GM19452 (cell line): ENCODE measurements at regions not wholly inside any gene's neighbourhood (a gene's known extent, or its start where the extent isn't known, plus 50 kb on each side); places are given as distances from the start of the nearest gene placed in this dataset.

Experiments used
- ATAC-seq: cut with Tn5 transposase; IDR thresholded peaks from one replicate; pipeline ENCODE4 v1.9.1; 2021; ENCODE audit not compliant: unreplicated experiment

DNA sequence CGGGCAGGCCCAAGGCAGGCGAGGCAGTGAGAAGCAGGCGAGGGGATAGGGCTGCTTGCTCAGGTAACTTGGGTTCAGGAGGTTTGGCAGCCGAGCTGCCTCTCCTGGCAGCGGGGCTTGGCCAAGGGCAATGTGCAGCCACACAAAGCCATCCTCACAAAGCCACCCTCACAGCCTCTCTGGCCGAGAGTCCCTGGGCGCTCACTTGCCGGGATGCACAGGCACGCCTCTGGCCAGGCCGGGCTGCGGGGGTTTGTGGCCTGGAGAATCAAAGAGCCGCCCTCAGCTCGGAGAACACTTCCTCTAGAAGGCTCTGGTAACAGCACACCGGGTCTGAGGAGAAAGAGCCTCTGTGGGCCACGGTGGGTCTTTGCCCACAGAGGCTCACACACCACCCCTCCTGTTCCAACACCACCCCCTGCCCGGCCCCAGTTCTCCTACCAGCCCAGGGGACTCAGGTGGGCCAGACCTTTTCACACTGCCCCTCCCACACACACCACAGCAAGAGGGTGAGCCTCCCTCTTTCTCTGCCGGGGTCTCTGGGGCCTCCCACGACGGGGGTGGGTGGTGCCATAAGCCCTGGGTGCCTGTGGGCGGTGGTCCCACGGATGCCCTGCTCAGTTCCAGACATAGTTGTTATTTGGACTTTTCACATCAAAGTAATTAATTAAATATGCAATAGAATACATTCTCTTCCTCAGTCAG is 186.9 kb downstream of the ZFP36L2 start:
- no peak for ATAC-seq

DNA sequence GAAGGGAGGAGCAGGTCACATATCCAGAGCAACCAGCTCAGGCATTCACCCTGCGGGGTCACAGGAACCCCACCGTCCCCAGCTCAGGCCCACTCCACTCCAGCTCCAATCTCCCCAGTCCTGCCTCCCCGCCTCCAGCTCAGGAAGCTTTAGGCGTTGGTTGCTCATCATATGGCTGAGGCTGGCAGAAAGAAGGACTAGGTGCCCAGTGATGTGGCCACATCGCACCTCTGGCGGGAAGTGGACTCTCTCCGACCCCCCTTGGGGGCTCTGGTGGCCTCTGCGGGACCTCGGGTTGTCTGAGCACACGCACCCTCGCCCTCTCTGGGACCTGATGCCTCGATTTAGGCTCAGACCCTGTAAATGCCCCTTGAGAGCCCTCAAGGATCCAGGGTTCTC is 187.7 kb downstream of the ZFP36L2 start:
- ATAC-seq = no peak

DNA sequence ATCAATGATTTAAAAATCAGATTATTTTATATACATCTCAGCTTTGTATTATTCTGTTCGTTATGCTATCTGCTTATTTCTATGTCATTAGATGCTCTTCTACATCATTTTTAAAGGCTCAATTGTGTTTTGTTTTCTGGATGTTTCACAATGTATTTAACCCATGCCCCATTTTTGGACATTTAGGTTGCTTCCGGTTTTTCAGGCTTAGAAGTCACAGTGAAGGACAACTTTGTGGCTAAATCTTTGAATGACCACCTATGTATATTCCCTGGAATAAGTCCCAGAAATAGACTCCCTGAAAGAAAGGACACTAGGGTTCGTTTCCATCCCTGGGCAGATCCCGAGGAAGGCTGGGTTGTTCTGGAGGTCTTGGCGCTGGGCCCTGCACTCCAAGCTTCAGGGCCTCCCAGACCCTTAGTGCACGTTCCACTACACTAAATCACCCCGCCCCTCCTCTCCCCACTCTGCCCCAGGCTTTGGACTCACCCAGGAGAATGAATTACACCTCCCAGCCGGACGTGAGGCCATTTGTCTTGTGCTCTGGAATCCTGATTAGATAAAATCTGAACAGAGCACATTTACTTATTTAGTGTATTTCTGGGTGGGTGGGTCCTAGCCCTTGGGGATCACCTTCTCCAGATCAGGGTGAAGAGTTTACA is 188.2 kb downstream of the ZFP36L2 start:
- ATAC-seq = no peak

DNA sequence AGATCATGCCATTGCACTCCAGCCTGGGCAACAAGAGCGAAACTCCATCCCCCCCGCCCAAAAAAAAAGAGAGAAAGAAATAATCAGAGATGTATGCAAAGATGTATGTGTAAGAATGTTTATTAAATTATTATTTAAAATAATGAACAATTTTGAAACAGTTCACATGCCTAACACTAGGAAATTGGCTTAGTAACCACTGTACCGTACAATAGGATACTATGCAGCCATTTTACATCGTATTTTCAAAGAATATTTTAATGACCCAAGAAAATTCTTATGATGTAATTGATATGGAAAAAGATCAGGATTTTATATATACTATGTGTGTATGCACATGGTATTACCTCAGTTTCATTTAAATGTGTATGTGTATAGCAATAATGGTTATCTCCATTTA is 190.5 kb downstream of the ZFP36L2 start:
- no peak for ATAC-seq

DNA sequence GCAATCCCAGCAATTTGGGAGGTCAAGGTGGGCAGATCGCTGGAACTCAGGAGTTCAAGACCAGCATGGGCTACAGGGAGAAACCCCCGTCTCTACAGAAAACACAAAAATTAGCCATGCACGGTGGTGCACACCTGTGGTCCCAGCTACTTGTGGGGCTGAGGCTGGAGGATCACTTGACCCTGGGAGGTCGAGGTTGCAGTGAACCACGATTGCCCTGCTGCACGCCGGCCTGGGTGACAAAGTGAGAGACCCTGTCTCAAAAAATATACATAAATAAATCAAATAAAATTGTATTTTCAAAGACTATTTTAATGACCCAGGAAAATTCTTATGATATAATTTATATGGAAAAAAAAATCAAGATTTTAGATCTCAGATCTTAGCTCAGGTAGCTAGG is 191.5 kb downstream of the ZFP36L2 start:
- ATAC-seq = no peak

DNA sequence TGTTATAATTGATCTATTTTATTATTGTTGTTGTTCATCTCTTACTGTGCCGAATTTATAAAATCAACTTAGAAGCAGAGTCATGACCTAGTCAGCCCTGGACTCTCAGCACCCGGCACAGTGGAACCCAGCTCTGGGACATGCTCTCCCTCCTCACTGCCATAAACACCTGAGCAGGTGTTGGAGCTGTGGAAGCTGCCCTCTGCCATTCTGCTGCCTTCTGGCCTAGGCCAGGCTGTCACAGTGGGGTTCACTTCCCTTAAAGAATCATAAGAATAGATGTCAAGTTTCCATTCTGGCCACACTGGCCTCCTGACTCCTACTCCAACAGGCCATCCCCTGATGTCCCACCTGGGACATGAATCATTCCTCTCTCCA is 192.2 kb downstream of the ZFP36L2 start:
- ATAC-seq = no peak

DNA sequence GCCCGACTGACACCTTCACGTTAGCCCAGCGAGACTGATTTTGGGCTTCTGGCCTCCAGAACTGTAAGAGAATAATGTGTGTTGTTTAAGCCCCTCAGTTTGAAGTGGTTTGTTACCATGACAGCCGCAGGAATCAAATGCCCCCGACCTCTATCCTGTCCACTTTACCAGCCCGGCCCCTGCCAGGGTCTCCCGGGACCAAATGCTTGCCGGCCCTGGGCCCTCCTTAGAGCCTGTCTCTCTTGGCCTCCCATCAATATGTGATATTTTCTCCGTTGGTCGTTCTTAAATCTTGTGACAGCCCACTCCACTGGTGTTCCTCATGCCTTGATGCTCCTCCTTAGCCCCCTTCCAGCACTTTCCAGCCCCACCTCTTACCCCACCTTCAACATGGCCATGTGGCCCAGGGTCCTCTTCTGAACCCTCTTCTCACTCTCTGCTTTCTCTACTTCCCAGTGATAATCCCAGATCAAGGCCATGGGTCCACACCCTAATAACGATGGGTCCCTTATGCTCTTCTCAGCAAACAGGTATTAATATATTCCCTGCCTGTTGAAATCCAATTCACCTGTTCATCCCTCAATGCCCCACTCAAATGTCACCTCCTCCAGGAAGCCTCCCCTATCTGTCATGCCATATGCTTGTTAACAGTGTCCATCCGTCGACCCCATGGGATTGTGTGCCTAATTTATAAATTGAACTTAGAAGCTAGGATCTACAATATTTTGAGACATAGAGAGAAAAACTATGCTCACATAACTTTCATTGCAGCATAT is 192.8 kb downstream of the ZFP36L2 start:
- ATAC-seq = no peak

DNA sequence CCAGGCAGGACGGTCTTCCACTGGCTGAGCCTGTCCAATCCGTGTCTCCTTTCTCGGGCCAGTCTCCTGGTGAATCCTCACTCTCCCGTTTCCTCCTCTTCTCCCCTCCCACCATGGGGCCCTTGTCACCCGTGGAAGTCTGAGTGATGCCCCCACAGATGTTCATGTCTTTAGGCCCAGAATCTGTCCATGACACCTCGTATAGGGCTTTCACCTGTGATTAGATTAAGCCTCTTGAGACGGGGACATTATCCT is 193.5 kb downstream of the ZFP36L2 start:
- no peak for ATAC-seq

DNA sequence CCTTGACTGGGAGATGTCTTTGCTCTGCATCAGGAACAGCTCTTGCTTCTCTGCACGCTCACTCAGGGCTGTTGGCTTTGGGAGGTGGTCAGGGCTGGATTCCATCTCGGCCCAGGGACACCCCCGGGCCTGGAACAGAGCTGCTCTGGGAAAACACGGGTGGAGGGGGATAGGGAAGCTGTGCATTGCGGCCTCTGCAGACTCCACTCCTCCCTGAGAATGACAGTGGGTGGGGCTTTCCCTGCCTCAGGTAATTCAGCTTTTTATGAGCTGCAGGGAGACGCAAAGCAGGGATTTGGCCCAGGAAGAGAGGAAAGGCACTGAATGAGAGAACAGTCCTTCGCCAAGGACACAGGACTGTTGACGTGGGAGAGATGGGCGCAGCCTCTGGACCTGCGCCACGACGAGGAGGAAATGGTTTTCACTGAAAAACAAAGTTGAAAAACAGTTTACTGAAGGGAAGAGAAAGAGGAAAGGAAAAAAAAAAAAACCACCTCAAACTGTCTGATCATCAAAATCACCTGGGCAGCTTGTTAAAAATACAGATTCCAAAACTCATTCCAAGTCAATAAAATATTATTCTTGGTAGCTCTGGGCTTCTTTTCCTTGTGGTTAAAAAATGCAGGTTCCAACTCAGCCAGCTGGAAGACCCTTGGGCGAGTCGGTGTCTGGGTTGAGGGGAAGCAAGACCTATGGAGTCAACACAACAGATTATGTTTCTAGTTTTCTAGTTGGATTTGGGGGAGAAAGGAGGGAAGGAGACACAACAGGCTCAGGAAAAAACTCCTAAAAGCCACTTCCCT is 194.0 kb downstream of the ZFP36L2 start:
- no peak for ATAC-seq

DNA sequence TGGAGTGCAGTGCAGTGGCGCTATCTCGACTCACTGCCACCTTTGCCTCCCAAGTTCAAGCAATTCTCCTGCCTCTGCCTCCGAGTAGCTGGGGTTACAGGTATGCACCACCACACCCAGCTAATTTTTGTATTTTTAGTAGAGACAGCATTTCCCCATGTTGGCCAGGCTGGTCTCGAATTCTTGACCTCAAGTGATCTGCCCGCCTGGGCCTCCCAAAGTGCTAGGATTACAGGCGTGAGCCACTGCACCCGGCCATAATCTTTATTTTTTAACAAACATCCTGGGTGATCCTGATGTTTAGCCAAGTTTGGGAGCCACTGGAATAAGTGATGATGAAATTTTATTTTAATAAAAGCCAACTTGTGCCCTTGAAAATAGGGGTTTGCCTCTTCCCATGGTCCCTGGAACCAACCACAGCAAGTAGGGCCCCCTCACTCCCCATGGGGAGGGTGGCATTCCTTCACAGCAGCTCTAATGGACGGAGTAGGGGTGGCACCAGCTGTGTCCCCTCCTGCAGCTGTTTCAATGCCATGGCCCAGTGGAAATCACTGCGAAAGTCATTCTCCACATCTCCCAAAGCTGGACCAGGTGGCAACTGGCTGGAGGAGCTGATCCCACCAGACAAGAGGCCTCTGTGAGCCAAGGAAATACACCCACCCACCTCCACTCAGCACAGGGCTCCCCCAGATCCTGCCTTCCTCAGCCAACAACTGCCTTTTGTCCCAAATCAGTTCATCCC is 194.8 kb downstream of the ZFP36L2 start:
- ATAC-seq = no peak

DNA sequence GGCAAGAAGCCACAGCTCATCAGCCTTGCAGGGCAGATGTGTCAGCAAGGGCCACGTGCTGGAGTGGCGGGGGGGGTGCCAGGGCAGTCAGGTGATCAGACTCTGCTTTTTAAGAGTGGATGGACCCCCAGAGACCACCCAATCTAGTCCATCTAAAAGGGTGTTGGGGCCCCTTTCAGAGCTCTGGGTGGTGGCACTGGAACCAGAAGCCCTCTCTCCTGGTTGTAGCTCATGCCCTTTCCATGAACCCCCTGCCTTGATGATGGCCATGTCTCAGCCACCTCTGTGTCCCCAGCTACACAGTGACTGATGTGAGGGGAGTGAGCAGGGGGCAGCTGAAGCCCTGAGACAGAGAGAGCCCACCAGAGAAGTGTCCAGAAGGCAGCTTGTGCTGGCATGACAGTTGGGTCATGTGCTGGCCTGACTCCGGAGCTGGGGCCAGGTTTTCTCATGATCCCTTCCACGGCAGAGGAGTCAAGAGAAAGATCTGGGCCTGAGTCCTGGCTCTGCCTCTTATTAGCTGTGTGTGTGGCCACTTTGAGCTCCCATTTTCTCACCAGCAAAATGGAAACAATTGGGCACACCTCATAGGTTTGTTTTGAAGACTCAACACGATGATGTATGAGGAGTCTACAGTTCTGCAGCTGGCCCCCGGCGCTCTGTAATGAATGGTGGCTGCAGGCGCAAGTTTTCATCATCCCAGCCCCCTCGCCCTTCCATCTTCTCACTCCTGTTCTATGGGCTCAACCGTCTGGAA is 195.7 kb downstream of the ZFP36L2 start:
- ATAC-seq = no peak

DNA sequence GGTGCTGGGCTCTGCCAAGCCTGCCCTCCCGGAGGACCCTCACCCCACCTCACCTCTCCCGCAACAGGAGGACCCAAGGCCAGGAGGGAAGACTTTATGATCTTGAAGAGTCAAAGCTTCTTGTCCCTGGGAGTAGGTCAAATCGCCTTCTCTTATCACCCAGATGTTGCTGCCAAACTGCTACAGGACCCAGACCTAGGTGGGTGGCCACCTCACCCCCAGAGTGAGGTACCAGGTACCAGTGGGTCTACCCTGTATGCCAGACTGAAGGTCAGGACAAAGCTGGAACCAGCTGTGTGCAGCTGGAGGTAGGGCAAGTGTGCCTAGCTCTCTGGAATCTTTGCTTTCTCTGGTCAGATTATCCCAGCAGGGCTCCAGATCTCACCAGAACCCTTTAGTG is 197.2 kb downstream of the ZFP36L2 start:
- no peak for ATAC-seq

DNA sequence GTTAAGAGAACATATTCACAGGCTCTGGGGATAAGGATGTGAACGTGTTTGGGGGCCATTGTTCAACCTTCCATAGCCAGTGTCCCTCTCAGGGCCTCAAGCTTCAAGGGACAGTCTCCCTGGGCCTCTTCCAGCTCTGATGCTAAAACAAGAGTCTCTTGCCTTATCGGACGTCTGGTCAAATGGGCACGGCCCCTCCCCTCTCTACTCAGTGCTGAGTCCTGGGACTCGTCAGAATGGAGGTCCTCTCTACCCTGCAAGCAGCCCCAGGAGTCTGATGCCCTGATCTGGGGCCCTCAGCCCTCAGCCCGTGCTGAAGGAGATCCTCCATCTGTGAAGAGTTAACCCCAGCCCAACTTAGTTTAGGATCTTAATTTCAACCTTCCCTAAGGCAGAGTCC is 198.2 kb downstream of the ZFP36L2 start:
- ATAC-seq = no peak

DNA sequence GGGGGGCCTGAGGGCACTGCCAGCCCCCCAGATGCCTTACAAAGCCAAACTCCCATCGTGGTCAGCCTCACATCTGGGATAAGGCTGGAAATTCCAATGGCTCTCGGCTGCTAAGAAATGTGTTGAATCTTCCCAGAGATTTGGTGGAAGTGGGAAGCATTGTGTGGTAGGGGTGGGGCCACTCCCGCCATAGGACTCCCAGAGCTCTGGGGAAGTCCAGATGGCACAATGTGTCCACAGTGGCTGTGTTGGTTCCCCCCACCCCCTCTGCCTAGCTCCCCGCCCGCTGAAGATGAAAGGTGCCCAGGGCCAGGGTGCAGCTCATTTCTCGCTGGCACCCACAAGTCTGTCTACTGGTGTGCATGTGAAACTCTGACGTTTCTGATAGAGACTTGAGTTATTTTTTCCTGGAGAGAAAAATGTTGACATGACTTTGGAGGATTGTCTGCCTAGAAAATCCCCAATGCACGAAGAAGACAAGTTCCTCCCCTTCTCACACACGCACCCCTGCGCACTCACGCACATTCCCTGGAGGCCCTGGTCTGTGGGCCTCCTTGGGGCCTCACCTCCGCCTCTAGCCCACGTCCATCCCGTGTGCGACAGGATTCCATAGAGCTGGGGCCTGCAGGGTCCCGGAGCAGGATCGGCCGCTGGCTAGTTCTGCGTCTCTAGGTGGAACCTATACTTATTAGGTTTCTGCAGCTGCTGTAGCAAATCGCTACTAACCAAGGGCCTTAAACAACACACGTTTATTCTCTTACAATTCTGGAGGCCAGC is 199.1 kb downstream of the ZFP36L2 start:
- ATAC-seq = no peak

DNA sequence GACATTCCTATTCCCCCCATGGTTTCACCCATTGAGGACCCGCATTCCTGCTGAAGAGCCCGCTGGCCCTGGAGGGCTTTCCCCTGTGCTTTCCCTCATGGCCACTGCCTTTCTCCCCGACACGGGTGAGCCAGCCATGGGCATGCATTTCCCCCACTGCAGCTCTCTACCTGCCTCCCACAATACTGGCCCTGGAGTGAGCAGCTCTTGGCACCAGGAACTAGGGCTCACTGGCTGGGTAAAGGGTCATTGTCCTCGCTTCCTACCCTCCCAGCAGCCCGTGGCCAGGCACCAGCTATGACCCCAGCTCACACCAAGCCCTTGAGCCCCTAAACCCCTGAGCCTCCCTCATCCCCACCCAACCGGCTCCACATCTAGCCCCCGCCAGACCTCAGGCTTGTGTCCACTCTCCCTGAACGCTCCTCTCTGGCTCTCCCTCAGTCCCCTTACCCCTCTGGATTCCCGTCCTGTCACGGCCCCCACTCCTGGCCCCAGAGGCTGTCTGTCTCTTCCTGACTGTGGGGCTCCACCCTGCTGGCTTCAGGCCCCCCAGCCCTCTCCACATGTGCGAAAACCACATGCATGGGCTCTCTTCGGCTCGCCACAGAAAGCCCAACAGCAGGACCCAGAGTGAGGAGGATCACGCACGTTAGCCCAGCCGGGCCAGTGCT is 199.8 kb downstream of the ZFP36L2 start:
- no peak for ATAC-seq

DNA sequence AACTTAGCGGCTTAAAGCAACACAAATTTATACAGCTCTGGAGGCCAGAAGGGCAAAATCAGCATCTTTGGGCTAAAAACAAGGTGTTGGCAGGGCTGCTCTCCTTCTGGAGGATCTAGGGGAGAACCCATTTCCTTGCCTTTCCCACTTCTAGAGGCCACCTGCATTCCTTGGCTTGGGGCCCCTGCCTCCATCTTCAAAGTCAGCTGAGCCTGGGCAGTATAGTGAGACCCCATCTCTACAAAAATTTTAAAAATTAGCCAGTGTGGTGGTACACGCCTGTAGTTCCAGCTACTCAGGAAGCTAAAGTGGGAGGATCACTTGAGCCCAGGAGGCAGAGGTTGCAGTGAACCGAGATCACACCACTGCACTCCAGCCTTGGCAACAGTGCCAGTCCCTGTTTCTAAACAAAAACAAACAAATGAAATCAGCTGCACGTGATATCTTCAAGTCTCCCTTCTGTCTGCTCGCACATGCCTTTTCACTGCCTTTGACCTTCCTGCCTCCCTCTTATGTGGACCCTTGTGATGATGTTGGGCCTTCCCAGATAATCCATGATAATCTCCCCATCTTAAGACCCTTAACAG is 200.6 kb downstream of the ZFP36L2 start:
- ATAC-seq = no peak

DNA sequence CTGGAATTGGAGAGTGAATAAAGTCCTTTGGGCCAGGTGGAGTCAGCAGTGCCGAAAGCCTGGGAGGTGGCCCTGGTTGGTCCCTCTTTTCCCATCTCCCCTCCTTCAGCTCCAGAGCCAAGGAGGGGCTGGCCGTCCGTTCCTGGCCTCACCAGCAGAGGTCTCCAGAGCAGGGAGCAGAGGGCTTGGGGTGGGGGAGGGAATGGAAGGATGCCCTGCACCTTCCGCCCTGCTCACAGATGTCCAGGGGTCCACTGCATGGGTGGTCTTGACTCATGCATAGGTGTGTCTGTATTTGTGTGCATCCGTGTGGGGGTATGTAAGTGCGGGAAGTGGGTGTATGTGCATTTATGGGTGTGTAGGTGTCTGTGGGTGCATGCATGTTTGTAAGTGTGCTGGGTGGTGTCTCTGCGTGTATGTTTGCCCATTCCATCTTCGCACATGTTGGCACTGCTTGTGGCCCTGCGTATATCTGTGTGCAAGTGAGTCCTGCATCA is 201.8 kb downstream of the ZFP36L2 start:
- ATAC-seq = no peak

DNA sequence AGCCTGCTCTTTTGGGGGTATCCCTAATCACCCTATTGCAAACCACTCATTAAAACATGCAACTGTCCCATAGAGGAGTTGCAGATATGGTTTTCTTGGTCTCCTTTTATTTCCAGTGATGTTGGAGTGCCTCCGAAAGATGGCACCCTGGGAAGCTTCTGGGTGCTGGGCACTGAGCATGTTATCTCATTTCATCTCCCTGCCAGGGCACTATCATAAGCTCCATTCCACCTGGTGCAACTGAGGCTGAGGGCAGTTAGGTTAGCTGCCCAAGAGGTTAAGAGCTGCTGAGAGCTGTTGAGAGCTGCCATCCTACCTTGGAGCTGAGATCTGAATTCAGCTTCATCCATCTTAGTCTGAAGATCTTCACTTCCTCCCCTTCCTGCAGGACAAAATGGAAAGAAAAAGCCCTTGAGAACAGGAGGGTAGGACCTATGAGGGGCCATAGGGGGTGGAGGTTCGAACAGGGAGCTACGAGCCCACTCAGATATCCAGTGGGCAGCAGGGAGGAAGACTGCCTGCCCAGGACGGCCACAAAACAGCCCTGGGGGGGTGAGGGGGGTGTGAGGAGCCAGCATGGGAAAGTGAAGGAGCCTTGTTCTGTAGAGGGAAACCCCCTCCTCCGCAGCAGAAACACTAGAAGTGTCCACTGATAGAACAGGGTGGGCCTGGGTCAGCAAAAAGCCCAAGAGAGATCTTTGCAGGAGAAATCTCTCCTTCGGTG is 202.5 kb downstream of the ZFP36L2 start:
- no peak for ATAC-seq
